GM21528 (cell line): ENCODE measurements at regions not wholly inside any gene's neighbourhood (a gene's known extent, or its start where the extent isn't known, plus 50 kb on each side); places are given as distances from the start of the nearest gene placed in this dataset.

Experiments
- ATAC-seq: cut with Tn5 transposase; IDR thresholded peaks from one replicate; pipeline ENCODE4 v1.9.1; 2021; ENCODE audit warnings: mild to moderate bottlenecking, moderate library complexity; ENCODE audit not compliant: unreplicated experiment, low FRiP score

GRCh38 chr12:22740656-22741355 is 115.8 kb downstream of the ETNK1 start:
- ATAC-seq = no peak

- no peak for ATAC-seq
Observed at GRCh38 chr12:22743700-22744099, 118.7 kb downstream of the ETNK1 start.

GRCh38 chr12:22744197-22744596 is 119.2 kb downstream of the ETNK1 start:
- no peak for ATAC-seq

- ATAC-seq = no peak
Observed at GRCh38 chr12:22746720-22747119, 121.7 kb downstream of the ETNK1 start.

- ATAC-seq = no peak
Observed at GRCh38 chr12:22755629-22756028, 130.7 kb downstream of the ETNK1 start.

- no peak for ATAC-seq
Observed at GRCh38 chr12:22759769-22760674, 135.1 kb downstream of the ETNK1 start.

GRCh38 chr12:22765421-22766130 is 140.6 kb downstream of the ETNK1 start:
- ATAC-seq = no peak

- no peak for ATAC-seq
Observed at GRCh38 chr12:22766911-22767420, 142.0 kb downstream of the ETNK1 start.

GRCh38 chr12:22781339-22781738 is 156.4 kb downstream of the ETNK1 start:
- ATAC-seq = no peak

- no peak for ATAC-seq
Observed at GRCh38 chr12:22787557-22787956, 162.6 kb downstream of the ETNK1 start.

- ATAC-seq = no peak
Observed at GRCh38 chr12:22788913-22789312, 163.9 kb downstream of the ETNK1 start.

GRCh38 chr12:22792138-22792537 is 167.2 kb downstream of the ETNK1 start:
- no peak for ATAC-seq

- no peak for ATAC-seq
Observed at GRCh38 chr12:22794017-22794416, 169.0 kb downstream of the ETNK1 start.

GRCh38 chr12:22796941-22797630 is 172.1 kb downstream of the ETNK1 start:
- no peak for ATAC-seq

GRCh38 chr12:22797701-22798100 is 172.7 kb downstream of the ETNK1 start:
- ATAC-seq = no peak

- ATAC-seq = no peak
Observed at GRCh38 chr12:22798116-22798515, 173.1 kb downstream of the ETNK1 start.

- ATAC-seq = no peak
Observed at GRCh38 chr12:22799503-22799902, 174.5 kb downstream of the ETNK1 start.

- no peak for ATAC-seq
Observed at GRCh38 chr12:22800332-22800731, 175.4 kb downstream of the ETNK1 start.

- no peak for ATAC-seq
Observed at GRCh38 chr12:22802883-22803630, 178.1 kb downstream of the ETNK1 start.

- ATAC-seq = no peak
Observed at GRCh38 chr12:22803725-22804124, 178.8 kb downstream of the ETNK1 start.
